ENCODE measurements at regions not wholly inside any gene's neighbourhood (a gene's known extent, or its start where the extent isn't known, plus 50 kb on each side); places are given as distances from the start of the nearest gene placed in this dataset.

GRCh38 chr4:1463088-1463926 is 57.1 kb upstream of the NKX1-1 start:
- peaks cover 17% of the 10 kb centered on the region for H3K9me3 Mint-ChIP-seq (ENCODE audit: unreplicated experiment)
- H3K4me3 Mint-ChIP-seq (ENCODE audit: unreplicated experiment): no peak overlapping the region
- H3K36me3 Mint-ChIP-seq (ENCODE audit: unreplicated experiment): peaks cover 12% of the 10 kb centered on the region
- H3K27me3 Mint-ChIP-seq (ENCODE audit: unreplicated experiment): peaks cover 14% of the 10 kb centered on the region
- TF ChIP-seq CTCF (IDR thresholded peaks at IDR 0.05; ENCODE audit: partially characterized antibody, unreplicated experiment): no peak
- H3K4me1 Mint-ChIP-seq (ENCODE audit: low read depth, unreplicated experiment): peaks cover 11% of the 10 kb centered on the region
- peak overlapping the region; percentile 73 for H3K27ac Mint-ChIP-seq (ENCODE audit: unreplicated experiment)
- peak; percentile 79 for DNase-seq

GRCh38 chr4:1462768-1463075 is 56.5 kb upstream of the NKX1-1 start:
- Mint-ChIP-seq H3K27me3 (ENCODE audit: unreplicated experiment) (peaks cover 14% of the 10 kb centered on the region), H3K4me3 (ENCODE audit: unreplicated experiment) (no peak overlapping the region), H3K36me3 (ENCODE audit: unreplicated experiment) (peaks cover 6% of the 10 kb centered on the region), H3K27ac (ENCODE audit: unreplicated experiment) (peak overlapping the region; percentile 55), H3K4me1 (ENCODE audit: low read depth, unreplicated experiment) (peaks cover 10% of the 10 kb centered on the region), H3K9me3 (ENCODE audit: unreplicated experiment) (peaks cover 12% of the 10 kb centered on the region)
- no peak for TF ChIP-seq CTCF (IDR thresholded peaks at IDR 0.05; ENCODE audit: partially characterized antibody, unreplicated experiment)
- DNase-seq: no peak

- Mint-ChIP-seq H3K36me3 (ENCODE audit: unreplicated experiment) (peaks cover 3% of the 10 kb centered on the region), H3K4me3 (ENCODE audit: unreplicated experiment) (no peak overlapping the region), H3K9me3 (ENCODE audit: unreplicated experiment) (peaks cover 8% of the 10 kb centered on the region), H3K4me1 (ENCODE audit: low read depth, unreplicated experiment) (peaks cover 8% of the 10 kb centered on the region), H3K27me3 (ENCODE audit: unreplicated experiment) (peaks cover 9% of the 10 kb centered on the region), H3K27ac (ENCODE audit: unreplicated experiment) (peak overlapping the region; percentile 55)
- DNase-seq: peak; percentile 55
- TF ChIP-seq CTCF (IDR thresholded peaks at IDR 0.05; ENCODE audit: partially characterized antibody, unreplicated experiment): no peak
Measured at GRCh38 chr4:1462009-1462767, 55.9 kb upstream of the NKX1-1 start.

GRCh38 chr4:1460967-1461868 is 55.0 kb upstream of the NKX1-1 start:
- Mint-ChIP-seq H3K27ac (ENCODE audit: unreplicated experiment) (no peak overlapping the region), H3K36me3 (ENCODE audit: unreplicated experiment) (peaks cover 8% of the 10 kb centered on the region), H3K9me3 (ENCODE audit: unreplicated experiment) (peaks cover 8% of the 10 kb centered on the region), H3K4me3 (ENCODE audit: unreplicated experiment) (no peak overlapping the region), H3K4me1 (ENCODE audit: low read depth, unreplicated experiment) (peaks cover 8% of the 10 kb centered on the region), H3K27me3 (ENCODE audit: unreplicated experiment) (peaks cover 14% of the 10 kb centered on the region)
- peak; percentile 14 for DNase-seq
- TF ChIP-seq CTCF (IDR thresholded peaks at IDR 0.05; ENCODE audit: partially characterized antibody, unreplicated experiment): no peak
